NCI-H82 treated with DMSO at 0.1 percent for 48 hours (cell line): ENCODE measurements at regions not wholly inside any gene's neighbourhood (a gene's known extent, or its start where the extent isn't known, plus 50 kb on each side); places are given as distances from the start of the nearest gene placed in this dataset.

Experiments
- DNase-seq: peaks from one replicate; lab custom pipeline; 2025; ENCODE audit not compliant: unreplicated experiment; lab: John Stamatoyannopoulos, UW

DNA sequence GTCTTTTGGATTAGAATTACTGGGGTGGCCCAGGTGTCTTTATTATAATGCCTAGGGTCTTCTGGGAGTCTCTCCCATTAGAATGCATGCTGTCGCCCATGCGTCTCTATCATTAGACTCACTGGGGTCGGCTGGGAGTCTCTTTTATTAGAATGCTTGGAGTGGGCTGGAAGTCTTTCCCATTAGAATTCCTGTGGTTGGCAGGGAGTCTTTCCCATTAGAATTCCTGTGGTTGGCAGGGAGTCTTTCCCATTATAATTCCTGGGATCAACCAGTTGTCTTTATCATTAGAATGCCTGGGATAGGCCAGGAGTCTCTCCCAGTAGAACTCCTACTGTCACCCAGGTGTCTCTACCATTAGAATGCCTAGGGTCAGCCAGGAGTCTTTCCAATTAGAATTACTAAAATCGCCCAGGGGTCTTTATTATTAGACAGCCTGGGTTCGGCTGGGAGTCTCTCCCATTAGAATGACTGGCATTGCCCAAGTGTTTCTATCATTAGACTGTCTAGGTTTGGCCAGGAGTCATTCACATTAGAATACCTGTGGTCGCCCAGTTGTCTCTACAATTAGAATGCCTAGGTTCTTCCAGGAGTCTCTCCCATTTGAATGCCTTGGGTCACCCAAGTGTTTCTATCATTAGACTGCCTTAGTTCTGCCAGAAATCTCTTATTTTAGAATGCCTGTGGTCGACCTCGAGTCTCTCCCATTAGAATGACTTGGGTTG, 1558.5 kb downstream of the UQCRFS1 start:
- DNase-seq = no peak

DNA sequence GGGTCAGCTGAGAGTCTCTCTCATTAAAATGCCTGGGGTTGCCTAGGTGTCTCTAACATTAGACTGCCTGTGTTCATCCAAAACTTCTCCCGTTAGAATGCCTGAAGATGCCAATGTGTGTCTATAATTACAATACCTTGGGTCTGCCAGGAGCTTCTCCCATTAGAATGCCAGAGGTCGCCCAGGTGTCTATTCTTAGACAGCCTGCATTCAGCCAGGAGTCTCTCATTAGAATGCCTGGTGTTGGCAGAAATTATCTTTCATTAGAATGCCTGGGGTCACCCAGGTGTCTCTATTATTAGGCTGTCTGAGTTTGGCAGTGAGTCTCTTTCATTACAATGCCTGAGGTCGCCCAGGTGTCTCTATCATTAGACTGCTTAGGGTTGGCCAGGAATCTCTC, 1560.2 kb downstream of the UQCRFS1 start:
- DNase-seq = no peak

DNA sequence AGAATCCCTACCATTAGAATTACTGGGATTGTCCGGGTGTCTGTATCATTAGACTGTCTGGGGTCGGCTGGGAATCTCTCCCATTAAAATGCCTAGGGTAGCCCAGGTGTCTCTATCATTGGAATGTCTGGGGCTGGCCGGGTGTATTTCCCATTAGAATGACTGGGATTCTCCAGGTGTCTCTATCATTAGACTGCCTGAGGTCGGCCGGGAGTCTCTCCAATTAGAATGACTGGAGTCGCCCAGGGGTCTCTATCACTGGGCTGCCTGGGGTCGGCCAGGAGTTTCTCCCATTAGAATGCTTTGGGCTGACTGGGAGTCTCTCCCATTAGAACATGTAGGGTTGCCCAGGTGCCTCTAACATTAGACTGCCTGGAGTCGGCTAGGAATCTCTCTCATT, 1560.7 kb downstream of the UQCRFS1 start:
- no peak for DNase-seq

DNA sequence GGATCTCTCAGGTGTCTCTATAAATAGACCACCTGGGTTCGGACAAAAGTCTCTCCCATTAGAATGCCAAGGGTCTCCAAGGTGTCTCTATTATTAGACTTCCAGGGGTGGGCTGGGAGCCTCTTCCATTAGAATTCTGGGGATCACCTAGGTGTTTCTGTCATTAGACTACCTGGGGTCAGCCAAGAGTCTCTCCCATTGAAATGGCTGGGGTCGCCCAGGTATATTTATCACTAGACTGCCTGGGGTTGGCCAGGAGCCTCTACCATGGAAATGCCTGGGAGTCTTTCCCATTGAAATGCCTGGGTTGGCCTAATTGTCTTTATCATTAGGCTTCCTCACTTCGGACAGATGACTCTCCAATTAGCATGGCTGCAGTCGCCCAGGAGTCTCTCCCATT, 1565.5 kb downstream of the UQCRFS1 start:
- no peak for DNase-seq

DNA sequence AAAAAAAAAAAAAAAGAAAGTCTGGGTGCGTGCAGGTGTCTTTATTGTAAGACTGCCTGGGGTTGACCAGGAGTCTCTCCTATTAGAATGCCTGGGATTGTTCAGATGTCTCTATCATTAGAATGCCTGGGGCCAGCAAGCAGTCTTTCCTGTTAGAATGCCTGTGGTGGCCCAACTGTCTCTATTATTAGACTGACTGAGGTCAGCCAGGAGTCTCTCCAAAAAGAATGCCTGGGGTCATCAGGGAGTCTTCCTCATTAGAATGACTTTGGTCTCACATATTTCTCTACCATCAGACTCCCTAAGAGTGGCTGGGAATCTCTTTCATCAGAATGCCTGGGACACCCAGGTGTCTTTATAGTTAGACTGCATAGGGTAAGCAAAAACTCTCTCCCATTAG, 1577.5 kb downstream of the UQCRFS1 start:
- no peak for DNase-seq

DNA sequence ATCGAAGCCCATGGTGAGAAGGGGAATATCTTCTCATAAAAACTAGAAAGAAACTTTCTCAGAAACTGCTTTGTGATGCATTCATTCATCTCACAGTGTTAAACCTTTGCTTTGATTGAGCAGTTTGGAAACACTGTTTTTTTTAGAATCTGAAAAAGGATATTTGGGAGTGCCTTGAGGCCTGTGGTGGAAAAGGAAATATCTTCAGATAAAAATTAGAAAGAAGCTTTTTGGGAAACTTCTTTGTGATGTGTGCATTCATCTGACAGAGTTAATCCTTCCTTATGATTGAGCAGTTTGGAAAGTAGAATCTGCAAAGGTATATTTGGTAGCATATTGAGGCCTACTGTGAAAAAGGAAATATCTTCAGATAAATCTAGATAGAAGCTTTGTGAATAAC, 1594.9 kb downstream of the UQCRFS1 start:
- no peak for DNase-seq

DNA sequence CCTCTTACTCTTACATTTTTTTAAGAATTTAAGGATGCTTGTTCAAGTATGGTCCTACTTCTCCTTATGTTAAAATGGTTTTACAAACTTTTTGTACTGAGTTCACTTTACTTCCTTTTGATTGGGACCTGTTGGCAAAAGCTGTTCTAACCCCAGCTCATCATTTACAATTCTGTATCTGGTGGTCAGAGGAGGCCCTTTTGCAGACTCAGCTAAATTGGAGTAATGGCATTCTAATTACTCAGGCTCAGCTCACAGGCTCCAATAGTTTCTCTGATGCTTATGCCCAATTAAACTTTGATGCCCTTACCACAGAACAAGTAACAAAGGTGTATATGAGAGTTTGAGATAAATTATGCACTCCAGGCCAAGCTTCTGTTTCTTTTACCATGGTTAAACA, 1632.0 kb downstream of the UQCRFS1 start:
- DNase-seq = no peak
